HCT116 (cell line): ENCODE measurements at regions not wholly inside any gene's neighbourhood (a gene's known extent, or its start where the extent isn't known, plus 50 kb on each side); places are given as distances from the start of the nearest gene placed in this dataset.

ENCODE experiments used
- CTCF ChIP-seq, 3 experiments: fragments of 200-600 bp in 1 of 3; sonication (generic) in 1 of 3; IDR thresholded peaks in 2 of 3; conservative IDR thresholded peaks in 1 of 3; 2 replicates each; pipeline ENCODE4 v1.5.1; 2012 to 2017; ENCODE audit warnings: low read depth in 2 of 3, low read length in 2 of 3, antibody characterized with exemption in 1 of 3, borderline replicate concordance in 1 of 3, control low read depth in 1 of 3, mild to moderate bottlenecking in 1 of 3, mixed read lengths in 1 of 3, mixed run types in 1 of 3, moderate library complexity in 1 of 3; ENCODE audit not compliant: insufficient read depth in 1 of 3
- JUND ChIP-seq: IDR thresholded peaks from 2 replicates; pipeline ENCODE4 v1.6.1; 2012
- POLR2A ChIP-seq: IDR thresholded peaks from 2 replicates; pipeline ENCODE4 v1.7.0; 2011; ENCODE audit warnings: borderline replicate concordance; ENCODE audit not compliant: insufficient read depth, insufficient read length; ENCODE audit errors: extremely low read depth
- ZNF274 ChIP-seq: fragments of 200-500 bp; sonication (Bioruptor generic); IDR thresholded peaks from 2 replicates; pipeline ENCODE4 v1.6.1; 2014; ENCODE audit warnings: mild to moderate bottlenecking, low read depth, low read length, inconsistent platforms

DNA sequence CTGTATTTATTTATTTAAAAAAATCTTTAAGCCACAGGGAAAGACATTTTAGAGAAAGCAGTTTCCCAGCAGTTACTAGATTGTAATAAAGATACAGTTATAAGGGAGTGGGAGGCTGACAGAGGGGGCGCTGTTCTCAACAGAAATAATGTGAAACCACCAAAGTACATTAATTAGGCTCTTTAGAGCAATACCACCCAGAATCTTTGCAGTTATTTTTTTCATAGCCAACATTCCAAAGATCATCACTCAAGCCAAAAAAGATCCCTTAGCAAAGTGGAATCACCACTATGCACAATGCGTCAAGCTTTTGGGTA lies 331.3 kb upstream of the DEFB112 start:
- TF ChIP-seq ZNF274: no peak
- TF ChIP-seq CTCF (IDR thresholded peaks at IDR 0.05 in 2 of 3, conservative IDR thresholded peaks at IDR 0.05 in 1 of 3; ENCODE audit: borderline replicate concordance in 1 of 3, insufficient read depth in 1 of 3, low read depth in 2 of 3, low read length in 2 of 3): no peak; a peak in 1 of 6 replicates
- TF ChIP-seq JUND: no peak
- TF ChIP-seq POLR2A: no peak
